NCI-H1417 (cell line): ENCODE measurements at regions not wholly inside any gene's neighbourhood (a gene's known extent, or its start where the extent isn't known, plus 50 kb on each side); places are given as distances from the start of the nearest gene placed in this dataset.
A peak's percentile ranks its signal among the peaks of the same experiment; 100 is the strongest.
"Not testable (repeated sequence)": the region's sequence is repeated elsewhere in the genome, so short reads cannot be mapped to it uniquely, and the experiment has no call there.

Experiments
- DNase-seq, 3 experiments: peaks; one replicate each; lab custom pipeline; 2025; lab: John Stamatoyannopoulos, UW

DNA sequence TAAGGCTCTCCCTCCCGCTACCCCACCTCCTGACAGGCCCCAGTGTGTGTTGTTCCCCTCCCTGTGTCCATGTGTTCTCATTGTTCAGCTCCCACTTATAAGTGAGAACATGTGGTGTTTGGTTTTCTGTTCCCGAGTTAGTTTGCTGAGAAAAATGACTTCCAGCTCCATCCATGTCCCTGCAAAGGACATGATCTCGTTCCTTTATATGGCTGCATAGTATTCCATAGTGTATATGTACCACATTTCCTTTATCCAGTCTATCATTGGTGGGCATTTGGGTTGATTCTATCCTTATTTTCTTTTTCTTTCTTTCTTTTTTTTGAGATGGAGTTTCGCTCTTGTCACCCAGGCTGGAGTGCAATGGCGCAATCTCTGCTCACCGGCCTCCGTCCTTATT, 57.8 kb upstream of the RASSF3 start:
- DNase-seq = not testable (repeated sequence)

DNA sequence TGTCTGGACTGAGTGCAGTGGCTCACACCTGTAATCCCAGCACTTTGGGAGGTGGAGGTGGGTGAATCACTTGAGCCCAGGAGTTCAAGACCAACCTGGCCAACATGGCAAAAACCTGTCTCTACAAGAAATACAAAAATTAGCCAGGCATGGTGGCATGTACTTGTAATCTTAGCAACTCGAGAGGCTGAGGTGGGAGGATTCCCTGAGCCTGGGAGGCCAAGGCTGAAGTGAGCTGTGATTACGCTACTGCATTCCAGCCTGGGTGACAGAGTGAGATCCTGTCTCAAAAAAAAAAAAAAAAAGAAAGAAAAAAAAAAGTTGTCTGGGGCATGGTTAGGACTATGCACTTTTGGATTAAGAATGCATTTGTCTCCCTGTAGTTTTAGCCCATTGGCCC, 56.6 kb upstream of the RASSF3 start:
- not testable (repeated sequence) for DNase-seq

DNA sequence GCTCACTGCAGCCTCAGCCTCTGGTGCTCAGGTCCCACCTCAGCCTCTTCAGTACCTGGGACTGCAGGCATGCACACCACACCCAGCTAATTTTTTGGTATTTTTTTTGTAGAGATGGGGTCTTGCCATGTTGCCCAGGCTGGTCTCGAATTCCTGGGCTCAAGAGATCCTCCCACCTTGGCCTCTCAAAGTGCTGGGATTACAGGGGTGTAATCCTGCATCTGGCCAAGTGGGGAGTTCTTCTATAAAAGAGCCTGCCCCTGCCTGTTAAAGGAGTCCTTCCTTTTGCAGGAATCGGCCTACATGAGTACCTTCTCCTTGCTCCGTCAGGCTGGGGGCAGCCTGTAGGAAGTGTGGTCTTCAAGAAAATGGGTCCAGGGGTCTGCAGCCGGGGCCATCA, 54.1 kb upstream of the RASSF3 start:
- DNase-seq = no peak

DNA sequence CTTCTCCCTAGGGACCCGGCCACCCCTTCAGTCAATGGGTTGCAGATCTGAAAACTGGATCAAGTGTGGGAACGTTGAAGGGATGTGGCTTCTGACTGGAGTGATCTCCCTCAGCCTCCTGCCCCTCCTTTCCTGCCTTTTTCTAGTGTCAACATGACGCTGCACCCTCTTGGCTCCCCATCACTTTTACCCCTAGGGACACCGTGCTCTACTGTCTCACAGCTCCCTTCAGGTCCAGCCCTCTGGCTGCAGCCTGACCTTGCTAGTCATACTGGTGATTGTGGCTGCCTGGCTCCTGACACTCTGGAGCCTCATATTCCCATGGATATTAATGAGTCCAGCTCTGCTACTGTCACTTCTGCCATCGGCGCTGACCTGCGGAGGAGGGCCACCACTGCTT, 51.5 kb upstream of the RASSF3 start:
- no peak for DNase-seq

GRCh38 chr12:64560396-64561301, 49.6 kb upstream of the RASSF3 start:
- DNase-seq = peak in 1 of 3 experiments; percentile 23
